SKM-1 treated with dmso at 0.1 percent for 144 hours (cell line): ENCODE measurements at regions not wholly inside any gene's neighbourhood (a gene's known extent, or its start where the extent isn't known, plus 50 kb on each side); places are given as distances from the start of the nearest gene placed in this dataset.
"Not testable (repeated sequence)": the region's sequence is repeated elsewhere in the genome, so short reads cannot be mapped to it uniquely, and the experiment has no call there.

Experiments
- DNase-seq: peaks from one replicate; lab custom pipeline; 2025; ENCODE audit not compliant: unreplicated experiment; lab: John Stamatoyannopoulos, UW

DNA sequence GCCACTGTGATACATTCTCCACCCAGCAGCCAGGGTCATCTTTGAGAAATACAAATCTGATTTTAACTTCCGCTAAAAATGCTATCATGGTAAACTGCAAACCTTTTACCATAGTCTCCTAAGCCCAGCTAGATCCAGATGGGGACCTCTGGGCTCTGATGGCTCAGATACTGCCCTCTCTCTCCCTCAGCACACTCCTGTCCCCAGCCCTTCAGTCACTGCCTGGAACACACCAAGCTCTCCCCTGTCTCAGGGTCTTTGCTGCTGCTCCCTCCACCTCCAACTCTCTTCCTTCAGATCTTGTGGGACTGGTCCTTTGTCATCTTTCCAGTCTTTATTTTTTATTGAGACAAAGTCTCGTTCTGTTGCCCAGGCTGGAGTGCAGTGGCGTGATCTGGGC lies 65.1 kb downstream of the SPRY4 start:
- DNase-seq: no peak

DNA sequence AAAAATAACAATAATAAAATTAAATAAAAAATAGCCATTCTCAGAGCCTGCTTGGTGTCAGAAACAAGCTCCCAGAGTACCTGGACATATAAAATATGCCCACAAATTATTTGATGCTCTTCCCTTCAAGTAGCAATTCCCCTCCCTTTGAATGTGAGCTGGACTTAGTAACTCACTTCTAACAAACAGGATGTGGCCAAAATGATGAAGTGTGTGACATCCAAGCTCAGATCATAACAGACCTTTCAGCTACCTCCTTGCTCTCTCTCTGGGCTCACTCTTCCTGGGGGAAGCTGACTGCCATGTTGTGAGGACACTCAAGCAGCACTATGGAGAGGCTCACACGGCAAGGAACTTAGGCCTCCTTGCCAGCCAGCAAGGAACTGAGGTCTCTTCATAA lies 69.0 kb downstream of the SPRY4 start:
- no peak for DNase-seq

DNA sequence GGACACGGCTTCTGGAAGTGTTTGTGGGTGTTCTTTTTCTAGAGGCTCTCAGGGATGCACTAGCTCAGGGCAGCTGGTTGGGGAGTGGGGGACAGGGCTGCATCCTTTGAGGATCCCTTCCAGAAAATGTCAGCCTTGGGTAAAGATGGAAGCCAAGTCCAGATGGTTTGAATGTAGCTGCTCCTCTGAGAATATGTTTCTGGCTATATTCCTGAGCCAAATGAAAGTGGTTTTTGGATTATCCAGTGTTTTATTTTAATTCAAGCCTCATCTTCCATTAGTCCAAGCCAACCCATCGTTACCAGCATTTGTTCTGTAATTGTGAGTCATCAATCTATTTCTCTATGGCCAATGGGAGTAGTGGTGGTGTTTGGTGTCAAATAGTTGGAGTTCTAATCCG lies 70.4 kb downstream of the SPRY4 start:
- DNase-seq: no peak

DNA sequence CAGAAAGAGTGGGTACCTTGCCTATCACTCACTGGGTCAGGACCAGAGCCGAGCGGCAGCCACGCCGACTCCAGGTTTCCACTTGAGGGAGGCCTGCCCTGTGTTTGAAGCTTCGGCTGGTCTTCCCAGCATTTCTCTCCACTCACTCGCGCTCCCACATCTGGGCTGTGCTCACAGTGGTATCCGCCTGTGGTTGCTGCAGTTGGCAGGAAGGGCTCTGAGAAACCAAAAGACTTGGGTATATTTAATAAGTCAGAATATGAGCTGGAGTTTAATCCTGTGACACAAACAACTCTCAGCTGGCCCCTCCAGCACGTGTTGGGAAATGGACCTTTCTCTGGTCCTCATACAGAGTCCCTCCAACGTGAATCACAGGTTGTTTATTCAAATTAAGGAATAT lies 70.9 kb downstream of the SPRY4 start:
- no peak for DNase-seq

DNA sequence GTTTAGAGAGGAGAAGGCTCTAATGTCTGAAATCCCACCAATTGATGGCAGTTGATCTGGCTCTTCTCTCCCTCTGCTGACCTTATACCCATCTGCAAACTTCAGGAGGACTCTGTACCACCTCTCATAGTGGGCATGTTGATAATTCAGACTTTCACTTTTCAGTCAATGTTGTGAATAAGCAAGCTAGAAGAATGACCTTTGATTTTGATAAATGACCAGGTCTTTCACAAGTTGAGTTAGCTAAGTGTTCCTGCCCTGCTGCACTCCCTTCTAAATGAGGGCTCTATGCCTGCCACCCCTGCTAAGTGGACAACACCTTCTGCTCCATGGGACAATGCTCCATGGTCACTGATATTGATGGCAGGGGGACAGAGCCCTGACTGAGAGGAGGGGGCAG lies 74.7 kb downstream of the SPRY4 start:
- no peak for DNase-seq

DNA sequence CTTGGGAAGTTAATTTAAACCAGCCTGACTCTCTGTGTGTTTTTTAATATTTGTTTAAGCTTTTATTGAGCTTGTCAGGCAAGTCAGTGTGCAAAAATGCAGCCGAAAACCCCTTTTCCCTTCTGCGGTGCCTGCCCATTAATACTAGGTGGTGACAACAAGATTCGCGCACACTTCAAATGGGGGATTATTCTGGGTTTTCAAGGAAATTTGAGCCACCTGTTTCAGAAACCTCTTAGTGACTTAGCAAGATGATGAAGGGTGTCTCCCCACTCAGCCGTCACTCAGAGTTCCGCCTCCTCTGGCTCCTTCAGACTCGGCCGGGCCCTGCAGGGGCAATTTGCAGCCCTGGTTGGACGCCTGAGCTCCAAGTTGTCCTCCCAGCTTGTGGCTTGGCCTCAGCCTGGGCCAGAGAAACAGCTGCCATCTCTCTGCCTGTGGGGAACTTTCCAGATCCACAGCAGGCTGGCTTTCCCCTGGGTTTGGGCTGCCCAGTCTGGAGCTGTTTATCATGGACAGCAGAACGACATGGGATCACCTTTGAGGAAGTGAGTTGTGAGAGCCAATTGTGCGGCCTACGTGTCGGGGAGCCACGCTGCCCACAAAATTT lies 75.9 kb downstream of the SPRY4 start:
- no peak for DNase-seq

DNA sequence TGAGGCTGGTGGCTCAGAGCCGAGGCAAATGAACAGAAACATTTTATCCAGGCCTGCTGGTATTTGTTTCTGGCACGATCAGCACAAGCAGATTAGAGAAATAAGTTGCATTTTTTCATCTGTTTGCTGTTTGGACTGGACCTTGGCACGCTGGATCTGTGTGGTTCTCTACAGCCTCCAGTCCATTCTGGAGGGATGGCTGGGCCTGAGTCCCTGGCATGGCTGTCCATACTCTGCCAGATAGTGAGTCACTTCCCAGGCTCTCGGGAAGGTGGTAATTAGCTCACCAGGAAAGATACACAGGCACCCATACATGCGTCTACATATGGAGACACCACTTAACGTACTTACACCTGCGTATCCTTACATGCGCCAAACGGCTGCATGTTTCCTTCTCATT lies 78.6 kb downstream of the SPRY4 start:
- DNase-seq: no peak

DNA sequence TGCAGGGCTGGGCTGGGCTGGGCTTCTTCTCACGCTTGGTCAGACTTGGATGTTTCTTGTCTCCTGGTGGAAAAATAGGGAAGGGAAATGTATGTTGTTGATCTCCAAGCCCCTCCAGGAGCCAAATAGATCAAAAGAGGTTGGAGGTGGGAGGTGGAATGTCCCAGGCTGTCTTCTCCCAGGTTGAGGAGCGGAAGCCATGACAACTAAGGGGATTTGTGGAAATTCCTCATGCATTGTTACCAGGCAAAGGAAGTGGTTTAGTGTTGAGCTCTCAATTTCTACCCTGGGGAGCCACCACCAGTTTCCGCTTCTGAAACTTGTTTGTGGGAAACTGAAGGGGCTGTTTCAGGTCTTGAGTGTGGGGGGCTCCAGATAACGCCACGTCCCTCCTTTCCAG lies 79.0 kb downstream of the SPRY4 start:
- no peak for DNase-seq

DNA sequence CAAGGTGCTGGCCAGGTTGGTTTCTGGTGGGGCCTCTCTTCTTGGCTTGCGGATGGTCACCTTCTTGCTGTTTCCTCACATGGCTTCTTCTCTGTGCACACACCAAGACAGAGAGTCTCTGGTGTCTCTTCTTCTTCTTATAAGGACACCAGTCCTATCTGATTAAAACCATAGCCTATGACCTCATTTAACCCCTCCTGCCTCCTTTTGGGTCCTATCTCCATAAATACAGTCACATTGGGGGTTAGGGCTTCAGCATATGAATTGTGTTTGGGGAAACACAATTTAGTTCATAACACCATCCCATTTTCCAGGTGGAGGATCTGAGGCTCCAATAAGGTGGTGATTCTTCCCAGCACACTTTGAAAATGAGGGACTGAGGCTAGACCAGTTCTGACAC lies 80.4 kb downstream of the SPRY4 start:
- no peak for DNase-seq

DNA sequence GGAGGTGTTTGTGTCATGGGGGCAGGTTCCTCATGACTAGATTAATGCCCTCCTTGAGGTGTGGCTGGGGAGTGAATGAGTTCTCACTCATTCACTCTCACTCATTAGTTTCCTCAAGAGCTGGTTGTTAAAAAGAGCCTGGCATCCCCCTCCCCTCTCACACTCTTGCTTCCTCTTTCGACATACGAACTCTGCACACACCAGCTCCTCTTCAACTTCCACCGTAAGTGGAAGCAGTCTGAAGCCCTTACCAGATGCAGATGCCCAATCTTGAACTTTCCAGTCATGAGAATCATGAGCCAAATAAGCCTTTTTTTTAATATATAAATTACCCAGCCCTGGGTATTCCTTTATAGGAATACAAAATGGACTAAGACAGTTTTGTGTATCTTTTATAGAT lies 82.5 kb downstream of the SPRY4 start:
- peak; percentile 9 for DNase-seq

DNA sequence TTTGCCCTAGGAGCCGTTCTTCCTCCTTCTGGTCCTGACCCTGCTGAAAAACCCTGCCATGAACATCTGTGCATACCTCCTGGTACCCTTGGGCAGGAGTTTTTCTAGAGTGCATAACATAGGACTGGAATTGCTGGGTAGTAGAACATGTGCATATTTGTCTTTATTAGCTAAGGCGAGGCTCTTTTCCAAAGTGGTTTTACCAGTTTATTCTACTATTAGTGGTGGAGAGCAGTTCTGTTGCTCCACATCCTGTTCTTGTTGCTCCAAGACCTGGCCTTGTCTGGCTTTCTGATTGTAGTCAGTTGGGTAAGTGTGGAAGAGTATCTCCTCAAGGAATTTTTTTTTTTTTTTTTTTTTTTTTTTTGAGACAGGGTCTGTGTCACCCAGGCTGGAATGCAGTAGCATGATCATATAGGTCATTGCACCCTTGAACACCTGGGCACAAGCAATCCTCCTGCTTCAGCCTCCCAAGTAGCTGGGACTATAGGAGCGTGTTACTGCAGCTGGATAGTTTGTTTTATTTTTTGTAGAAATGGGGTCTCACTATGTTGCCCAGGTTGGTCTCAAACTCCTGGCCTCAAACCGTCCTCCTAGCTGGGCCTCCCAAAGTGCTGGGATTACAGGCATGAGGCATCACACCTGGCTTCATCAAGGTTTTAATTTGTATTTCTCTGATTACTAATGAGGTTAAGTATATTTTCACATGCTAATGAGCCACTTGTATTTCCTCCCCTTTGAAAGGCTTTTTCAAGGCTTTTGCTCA lies 85.2 kb downstream of the SPRY4 start:
- DNase-seq: no peak

DNA sequence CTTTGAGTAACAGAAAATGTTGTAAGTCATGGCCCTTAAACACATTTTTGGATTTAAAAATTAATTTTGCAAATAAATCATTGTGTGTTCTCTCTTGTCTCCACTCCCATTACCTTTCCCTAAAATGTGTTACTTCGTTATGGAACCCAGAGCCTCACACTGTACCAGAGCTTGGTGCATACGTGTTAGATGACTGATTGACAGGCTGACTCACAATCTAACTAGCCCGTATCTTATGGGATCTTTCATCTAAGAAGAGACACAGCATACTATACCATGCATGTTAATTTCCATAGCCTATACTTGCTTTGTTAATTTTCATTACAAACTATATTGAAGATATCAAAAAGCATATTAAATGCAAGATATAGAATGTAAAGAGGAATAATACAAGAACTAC lies 87.1 kb downstream of the SPRY4 start:
- no peak for DNase-seq

DNA sequence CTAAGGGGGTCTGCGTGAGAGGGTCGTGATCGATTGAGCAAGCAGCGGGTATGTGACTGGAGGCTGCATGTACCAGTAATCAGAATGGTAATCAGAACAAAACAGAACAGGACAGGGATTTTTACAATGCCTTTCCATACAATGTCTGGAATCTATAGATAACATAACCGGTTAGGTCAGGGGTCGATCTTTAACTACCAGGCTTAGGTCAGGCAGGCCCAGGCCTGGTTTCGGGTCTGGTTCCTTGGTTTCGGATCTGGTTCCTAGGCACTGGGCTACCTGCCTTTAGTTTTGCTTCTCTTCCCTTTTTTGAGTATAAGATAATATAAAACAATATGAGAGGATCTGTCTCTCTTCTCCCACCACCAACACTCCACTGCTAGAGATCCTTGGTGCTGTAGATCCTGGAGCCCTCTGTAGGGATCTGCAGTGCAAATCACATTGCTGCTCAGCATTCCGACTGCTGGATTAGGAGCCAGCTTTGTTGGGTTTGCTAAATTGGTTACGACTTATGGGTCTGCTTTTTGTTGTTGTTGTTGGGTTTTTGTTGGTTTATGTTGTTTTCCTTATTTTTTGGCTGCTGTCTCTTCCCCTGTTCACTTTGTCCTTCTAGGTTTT lies 88.0 kb downstream of the SPRY4 start:
- not testable (repeated sequence) for DNase-seq

DNA sequence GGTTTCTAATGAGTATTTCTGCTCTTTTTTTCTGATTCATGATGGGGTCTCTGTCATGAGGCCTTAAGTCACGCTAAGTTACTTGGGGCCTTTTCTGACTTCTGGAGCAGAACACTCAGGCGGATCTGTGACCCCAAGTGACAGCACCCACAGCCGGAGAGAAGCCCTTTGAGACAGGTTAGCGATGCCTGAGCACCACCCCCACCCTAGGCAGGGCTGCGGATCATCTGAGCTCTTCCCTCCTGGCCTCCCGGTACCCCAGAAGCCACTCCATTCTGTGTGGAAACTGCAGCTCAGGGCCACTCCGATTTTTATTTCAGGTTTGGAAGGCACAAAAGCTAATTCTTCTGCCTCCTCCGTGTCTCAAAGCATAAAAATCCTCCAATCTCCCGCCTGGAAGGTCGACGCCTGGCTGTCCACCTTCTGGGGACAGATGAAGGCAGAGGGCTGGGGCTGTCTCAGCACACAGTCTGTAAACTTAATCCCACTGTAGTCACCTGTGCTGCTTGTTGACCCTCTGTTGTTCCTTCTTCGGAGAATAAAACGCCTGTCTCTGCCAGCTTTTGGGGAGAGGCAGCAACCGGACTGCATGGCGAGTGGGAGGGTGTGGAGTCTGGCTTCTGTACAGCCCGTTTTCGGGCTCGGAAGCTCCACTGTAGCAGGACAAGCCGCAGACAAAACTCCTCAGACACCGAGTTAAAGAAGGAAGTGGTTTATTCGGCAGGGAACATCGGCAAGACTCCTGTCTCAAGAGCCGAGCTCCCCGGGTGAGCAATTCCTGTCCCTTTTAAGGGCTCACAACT lies 88.8 kb downstream of the SPRY4 start:
- no peak for DNase-seq

DNA sequence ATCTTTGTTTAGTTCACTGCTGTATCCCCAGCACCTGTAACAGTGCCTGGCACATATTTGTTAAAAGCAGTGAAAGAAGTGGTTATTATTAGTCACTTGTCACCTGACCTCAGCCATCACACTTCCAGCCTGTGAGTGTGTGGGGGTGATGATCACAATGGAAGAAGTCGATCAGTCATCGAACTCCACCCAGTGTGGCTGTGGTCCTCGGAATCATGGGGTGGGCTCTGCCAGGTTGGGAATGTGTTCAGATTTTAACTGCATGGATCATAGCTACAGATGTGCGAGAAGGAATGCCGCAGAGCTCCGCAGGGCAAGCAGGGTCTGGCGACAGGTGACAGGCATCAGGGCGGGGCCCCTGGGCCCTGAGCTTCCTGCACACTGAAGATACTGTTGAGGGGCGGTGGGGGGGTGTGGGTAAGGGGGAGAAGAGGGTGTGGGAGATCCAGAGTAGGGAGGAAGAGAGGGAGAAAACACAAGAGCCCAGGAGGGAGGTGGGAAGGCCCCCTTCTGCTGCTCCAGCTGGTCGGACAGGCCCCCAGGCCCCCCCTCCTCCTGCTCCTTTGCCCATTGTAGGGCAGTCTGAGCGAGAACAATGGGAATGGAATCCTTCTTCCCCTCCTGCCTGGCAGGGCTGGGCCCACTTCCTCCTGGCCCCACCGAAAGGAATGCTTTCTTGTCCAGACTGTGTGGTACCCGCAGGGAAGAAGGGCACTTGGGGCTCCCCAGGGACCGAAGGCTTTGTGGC lies 89.6 kb downstream of the SPRY4 start:
- DNase-seq: no peak

DNA sequence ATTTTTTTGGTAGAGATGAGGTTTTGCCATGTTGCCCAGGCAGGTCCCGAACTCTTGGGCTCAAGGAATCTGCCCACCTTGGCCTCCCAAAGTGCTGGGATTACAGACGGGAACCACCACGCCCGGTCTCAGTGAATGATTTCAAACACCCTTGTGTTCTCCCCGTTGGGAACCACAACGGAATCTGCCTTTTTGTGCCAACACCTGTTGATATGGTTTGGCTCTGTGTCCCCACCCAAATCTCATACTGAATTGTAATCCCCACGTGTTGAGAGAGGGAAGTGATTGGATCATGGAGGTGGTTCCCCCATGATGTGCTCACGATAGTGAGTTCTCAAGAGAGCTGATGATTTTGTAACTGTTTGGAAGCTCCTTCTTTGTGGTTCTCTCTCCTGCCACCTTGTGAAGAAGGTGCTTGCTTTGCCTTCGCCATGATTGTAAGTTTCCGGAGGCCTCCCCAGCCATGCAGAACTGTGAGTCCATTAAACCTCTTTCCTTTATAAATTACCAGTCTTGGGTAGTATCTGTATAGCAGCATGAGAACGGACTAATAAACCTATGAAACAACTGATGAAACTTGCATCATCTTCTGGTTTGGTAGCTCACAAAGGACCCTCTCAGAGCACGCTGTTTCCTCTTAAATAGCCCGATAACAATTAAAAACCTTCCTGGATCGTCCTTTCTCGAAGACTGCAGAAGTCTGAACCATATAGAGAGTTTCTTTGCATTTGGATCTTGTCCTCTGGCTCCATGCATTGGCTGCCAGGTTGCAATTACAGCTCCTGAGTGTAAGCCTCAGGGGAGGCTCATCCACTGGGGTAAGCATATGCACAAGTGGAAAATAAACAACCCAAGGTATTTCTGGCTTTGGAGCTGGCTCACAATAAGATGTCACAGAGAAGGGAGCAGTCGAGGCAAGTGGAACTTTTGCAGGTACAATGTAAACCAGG lies 91.5 kb downstream of the SPRY4 start:
- DNase-seq: no peak

DNA sequence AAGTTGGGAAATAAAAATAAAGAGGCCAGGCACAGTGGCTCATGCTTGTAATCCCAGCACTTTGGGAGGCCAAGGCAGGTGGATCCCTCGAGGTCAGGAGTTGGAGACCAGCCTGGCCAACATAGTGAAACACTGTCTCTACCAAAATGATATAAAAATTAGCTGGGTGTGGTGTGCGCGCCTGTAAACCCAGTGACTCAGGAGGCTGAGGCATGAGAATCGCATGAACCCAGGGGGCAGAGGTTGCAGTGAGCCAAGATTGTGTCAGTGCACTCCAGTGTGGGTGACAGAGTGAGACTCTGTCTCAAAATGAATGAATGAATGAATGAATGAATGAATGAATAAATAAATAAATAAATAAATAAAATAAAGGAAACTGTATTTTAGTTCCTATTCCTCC lies 93.9 kb downstream of the SPRY4 start:
- not testable (repeated sequence) for DNase-seq

DNA sequence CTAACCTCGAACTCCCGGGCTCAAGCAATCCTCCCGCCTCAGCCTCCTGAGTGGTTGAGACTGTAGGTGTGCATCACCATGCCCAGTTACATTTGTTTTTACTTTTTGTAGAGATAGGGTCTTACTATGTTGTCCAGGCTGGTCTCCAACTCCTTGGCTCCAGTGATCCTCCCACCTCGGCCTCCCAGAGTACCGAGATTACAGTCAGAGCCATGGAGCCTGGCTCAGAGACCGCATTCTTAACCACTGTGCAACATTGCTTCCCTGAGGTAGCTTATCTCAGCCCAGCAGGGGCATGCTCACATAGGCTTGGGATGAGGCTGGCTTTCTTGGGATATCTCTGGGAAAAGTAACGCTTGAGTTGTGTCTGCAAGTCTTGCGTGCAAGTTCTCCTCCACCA lies 99.7 kb downstream of the SPRY4 start:
- DNase-seq: no peak

DNA sequence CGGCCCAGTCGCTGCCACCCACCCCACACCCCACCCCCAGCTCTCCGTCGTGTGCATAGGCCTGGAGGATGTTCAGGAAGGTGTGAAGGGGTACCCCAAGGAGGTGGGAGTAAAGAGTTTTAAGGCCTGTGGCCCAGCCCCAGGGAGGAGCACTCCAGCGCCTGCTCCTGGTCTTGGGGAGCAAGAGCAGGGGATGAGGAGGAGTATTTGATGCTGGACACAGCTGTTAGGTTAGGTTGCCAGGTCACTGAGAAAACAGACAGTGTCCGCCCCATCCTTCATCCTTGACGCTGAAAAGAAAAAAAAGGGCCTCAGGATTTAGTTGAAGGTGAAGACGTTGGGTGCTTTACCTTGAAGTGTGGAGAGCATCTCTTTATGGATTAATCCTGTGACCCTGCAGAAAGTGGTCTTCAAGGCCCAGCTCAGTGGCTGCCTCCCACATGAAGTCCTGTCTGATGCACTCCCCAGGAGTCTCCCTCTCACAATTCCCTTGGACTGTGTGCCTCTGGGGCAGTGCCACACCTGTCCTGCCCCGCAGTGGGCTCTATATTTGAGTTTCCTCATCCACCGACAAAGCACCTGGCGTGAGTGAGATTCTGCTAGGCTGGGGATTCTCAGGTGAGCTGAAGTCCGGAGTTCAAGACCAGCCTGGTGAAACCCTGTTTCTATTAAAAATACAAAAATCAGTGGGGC lies 101.8 kb downstream of the SPRY4 start:
- DNase-seq: no peak
